IPS DF 6.9 (cell line): ENCODE measurements at regions not wholly inside any gene's neighbourhood (a gene's known extent, or its start where the extent isn't known, plus 50 kb on each side); places are given as distances from the start of the nearest gene placed in this dataset.

Experiments used
- DNase-seq: peaks from one replicate; pipeline ENCODE4 v3.0.0-alpha.2; 2013; ENCODE audit warnings: low read depth, low spot score
- H3K27ac ChIP-seq: one replicate; pipeline ENCODE4 v1.5.1; 2013; ENCODE audit warnings: low read length, control low read depth
- H3K27me3 ChIP-seq: 2 replicates; pipeline ENCODE4 v1.6.1; 2013; ENCODE audit warnings: mild to moderate bottlenecking, low read length; ENCODE audit not compliant: control insufficient read depth, insufficient read depth
- H3K36me3 ChIP-seq: 2 replicates; pipeline ENCODE4 v1.6.1; 2013; ENCODE audit warnings: low read length; ENCODE audit not compliant: control insufficient read depth, insufficient read depth
- H3K4me1 ChIP-seq: 2 replicates; pipeline ENCODE4 v1.6.1; 2013; ENCODE audit warnings: low read length; ENCODE audit not compliant: control insufficient read depth, insufficient read depth
- H3K4me3 ChIP-seq: 2 replicates; pipeline ENCODE4 v1.5.1; 2013; ENCODE audit warnings: mild to moderate bottlenecking, low read length
- H3K9me3 ChIP-seq: 2 replicates; pipeline ENCODE4 v1.6.1; 2013; ENCODE audit warnings: low read length, inconsistent platforms; ENCODE audit not compliant: control insufficient read depth, insufficient read depth
- WGBS: extraction: QIAGEN DNeasy Blood & Tissue Kit; methylation state at CpG from one replicate; pipeline ENCODE4 v1.1.7; 2013; ENCODE audit warnings: mixed read lengths, missing lambda C conversion rate; ENCODE audit not compliant: insufficient read length, insufficient coverage; 5-methylcytosine and 5-hydroxymethylcytosine counted together

DNA sequence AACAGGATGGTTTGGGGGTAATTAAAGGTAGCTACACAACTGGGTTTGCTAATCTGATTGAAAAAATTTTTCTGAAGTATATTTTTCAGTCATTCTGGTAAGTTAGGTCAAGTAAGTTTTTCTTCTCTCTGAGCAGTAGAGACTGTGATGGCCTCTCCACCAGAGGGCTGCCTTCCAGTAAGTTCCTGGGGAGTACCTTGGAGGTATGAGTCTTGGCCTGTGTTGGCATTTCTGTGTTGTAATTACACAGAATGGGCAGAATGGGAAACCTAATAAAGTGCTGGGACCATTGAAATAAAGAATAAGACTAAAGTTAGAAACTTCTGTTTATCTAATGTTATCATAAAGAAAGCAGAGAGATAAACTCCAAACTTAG lies 430.8 kb downstream of the ARHGEF28 start:
- DNase-seq: no peak
- Histone ChIP-seq H3K36me3 (no peaks in the 10 kb centered on the region), H3K9me3 (no peaks in the 10 kb centered on the region), H3K27ac (no peak overlapping the region), H3K27me3 (no peaks in the 10 kb centered on the region), H3K4me1 (no peaks in the 10 kb centered on the region), H3K4me3 (no peak overlapping the region)

DNA sequence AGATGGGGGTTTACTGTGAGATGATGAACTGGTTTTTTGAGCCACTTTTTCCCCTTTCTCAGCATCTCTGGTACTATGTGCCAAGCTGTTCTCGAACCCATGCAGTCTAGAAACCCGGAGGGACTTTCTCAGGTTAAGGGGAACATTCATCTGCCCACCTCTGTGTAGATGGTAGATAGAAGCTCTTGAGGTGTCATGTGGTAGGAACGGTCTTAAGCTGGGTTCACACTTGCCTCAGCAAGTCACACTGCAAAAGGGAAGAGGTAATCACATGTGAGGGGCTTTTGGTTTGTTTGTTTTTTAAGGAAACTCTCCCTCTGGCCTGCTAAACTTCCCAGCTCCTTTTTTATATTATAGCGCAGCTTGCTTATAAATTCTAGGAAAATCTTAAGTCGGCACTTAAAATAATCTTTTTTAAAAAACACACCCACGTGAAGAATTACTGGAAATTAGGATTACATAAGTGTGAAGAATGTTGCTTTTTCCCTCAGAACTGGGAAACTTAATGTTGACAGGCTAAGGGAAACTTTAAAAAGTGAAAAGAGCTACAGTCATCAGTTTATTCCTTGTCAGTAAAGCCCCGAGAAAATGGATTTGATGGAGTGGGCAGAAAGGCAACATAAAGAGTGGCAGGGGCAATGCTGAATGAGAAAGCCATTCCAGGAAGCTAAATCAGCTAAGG lies 430.3 kb downstream of the ARHGEF28 start:
- Histone ChIP-seq H3K36me3 (no peaks in the 10 kb centered on the region), H3K4me1 (no peaks in the 10 kb centered on the region), H3K9me3 (no peaks in the 10 kb centered on the region), H3K27me3 (no peaks in the 10 kb centered on the region), H3K4me3 (no peak overlapping the region), H3K27ac (no peak overlapping the region)
- no CpG with 5 or more reads among the region's 7 CpGs for WGBS
- DNase-seq: no peak

DNA sequence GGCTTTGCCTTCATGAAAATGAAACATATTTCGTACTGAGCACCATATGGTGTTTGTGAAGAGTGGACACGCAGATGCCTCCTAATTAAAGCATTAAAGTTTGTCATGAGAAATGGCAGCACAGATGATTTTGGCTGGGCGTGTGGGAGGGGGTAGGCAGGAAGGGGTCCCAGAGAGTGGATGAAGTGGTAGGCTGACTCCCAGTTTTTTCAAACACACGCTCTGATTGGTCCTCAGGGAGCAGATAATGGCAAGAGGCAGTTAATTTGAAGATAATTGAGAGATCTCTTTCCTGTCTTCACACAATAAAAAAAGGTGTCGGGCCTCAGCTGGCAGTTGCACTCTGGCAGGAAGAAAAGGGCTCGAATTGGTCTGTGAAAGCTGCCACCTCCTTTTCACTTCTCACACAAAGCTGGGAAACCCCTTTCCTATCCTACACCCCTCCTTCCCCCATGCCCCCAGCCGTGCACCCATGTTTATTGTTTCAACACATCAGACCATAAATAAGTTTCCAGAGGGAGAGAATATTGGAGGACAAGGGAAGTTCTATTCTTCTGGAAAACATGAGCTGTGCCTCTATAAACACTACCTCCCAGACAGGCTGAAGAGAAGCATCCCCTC lies 429.6 kb downstream of the ARHGEF28 start:
- Histone ChIP-seq H3K27me3 (no peaks in the 10 kb centered on the region), H3K36me3 (no peaks in the 10 kb centered on the region), H3K9me3 (no peaks in the 10 kb centered on the region), H3K4me1 (no peaks in the 10 kb centered on the region), H3K4me3 (no peak overlapping the region), H3K27ac (no peak overlapping the region)
- DNase-seq: no peak
- no CpG with 5 or more reads among the region's 7 CpGs for WGBS

DNA sequence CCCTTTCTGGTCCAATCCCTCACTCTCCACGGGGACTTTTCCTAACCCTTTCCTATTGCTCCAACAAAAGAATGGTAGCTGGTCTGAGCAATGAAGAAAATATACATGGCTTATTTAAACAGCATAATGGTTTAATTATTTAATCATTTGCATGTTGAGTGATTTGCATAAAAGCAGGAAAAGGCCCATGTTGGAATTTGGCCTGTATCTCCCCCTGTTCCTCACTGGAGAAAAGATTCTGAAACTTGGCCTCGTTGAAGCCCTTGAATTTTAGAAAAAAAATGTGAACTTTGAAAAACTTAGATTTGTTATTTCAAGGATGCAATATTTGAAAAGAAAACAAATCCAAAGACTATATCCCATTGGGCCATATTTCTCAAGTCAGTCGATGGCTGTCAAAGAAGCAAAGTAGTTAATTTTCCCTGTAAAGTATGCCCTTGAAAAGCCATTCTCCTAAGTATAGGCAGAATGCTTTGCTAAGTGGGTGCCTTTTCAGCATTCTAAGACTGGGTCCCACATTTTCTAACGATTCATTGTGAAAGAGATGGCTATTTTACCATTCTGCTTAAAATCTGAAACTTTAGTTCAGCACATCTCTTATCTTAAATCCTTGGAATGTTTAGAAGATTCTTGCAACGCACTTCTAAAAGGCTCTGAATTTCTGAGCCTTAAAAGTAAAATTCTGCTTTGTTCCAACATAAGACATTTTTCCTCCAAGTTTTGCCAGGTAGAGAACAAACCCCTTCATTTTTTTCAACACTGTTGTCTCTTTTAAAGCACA lies 428.8 kb downstream of the ARHGEF28 start:
- Histone ChIP-seq H3K27me3 (no peaks in the 10 kb centered on the region), H3K27ac (no peak overlapping the region), H3K4me1 (no peaks in the 10 kb centered on the region), H3K36me3 (no peaks in the 10 kb centered on the region), H3K9me3 (no peaks in the 10 kb centered on the region), H3K4me3 (no peak overlapping the region)
- WGBS: no CpG with 5 or more reads among the region's 5 CpGs
- DNase-seq: no peak

DNA sequence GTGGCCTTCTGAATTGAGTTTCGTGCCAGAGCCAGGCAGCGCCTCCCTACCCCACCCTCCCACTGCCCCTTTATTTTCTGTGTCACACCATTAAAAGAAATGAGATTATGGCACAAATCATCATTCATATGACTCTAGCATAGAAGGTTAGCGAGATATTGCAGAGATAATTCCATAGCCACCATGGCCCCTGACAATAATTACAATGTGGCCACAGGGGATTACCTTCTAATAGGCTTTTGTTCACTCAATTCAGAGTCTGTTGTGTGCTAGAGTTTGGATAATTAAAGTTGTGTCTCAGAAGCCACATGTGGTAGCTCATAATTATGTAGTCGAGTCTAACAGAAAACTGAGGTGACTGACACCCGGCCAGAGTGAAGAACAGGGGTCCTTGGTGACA lies 428.1 kb downstream of the ARHGEF28 start:
- no peaks in the 10 kb centered on the region for H3K9me3 ChIP-seq
- no peaks in the 10 kb centered on the region for H3K27me3 ChIP-seq
- H3K4me3 ChIP-seq: no peak overlapping the region
- H3K4me1 ChIP-seq: no peaks in the 10 kb centered on the region
- no CpG with 5 or more reads among the region's 5 CpGs for WGBS
- H3K27ac ChIP-seq: no peak overlapping the region
- no peak for DNase-seq
- H3K36me3 ChIP-seq: no peaks in the 10 kb centered on the region

DNA sequence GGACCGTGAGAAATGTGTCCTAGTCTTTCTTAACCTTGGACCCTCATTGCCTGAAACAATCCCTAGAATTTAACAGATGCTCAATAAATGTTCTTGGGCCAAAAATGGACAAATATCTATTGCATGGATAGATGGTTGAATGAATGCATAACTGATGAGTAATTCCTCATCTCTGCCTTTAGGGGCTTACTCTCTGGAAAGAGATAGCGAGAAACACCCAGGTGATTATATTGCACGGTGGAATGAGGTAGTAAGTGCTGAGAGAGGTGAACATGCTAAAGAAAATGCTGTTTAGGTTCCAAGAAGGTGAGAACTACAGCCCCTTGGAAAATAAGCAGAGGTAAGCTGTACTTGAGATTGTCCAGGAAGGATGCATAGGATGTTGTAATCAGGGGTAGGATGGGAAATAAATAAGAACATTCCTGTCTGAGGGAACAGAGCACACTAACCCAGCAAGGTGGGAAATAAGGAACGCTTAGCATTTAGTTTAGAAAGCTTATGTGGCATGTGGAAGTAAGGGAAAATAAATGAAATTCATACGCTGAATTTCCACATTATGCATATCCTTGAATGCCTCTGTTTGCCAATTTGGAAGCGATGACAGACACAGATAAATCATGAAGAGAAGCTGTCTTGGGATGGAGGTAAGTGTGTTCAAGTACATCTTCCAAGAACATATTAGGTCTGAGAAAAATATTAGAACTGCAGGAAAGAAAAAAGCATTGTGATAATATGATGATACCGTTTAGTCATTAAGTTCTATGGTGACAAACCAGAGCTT lies 426.6 kb downstream of the ARHGEF28 start:
- Histone ChIP-seq H3K27me3 (no peaks in the 10 kb centered on the region), H3K36me3 (no peaks in the 10 kb centered on the region), H3K27ac (no peak overlapping the region), H3K9me3 (no peaks in the 10 kb centered on the region), H3K4me3 (no peak overlapping the region), H3K4me1 (no peaks in the 10 kb centered on the region)
- WGBS: no CpG with 5 or more reads among the region's 7 CpGs
- no peak for DNase-seq

DNA sequence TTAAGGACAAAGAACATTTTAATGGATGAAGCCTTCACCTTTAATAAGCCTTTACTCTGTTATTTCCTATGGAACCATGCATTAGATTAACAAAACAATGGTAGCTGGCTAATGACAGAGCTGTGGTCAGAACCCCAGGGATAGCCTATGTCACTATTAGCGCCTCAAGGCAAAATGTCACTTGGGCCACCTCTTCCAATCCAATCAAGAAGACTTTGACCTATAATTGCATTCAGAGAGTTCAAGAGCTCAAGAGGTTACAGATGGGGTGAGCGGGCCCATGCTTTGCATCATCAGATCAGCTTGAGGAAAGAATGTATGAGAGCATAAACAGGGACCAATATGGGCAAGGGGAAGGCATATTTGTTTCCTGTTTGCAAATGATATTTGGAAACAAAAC lies 425.1 kb downstream of the ARHGEF28 start:
- Histone ChIP-seq H3K9me3 (no peaks in the 10 kb centered on the region), H3K4me3 (no peak overlapping the region), H3K27me3 (no peaks in the 10 kb centered on the region), H3K27ac (no peak overlapping the region), H3K4me1 (no peaks in the 10 kb centered on the region), H3K36me3 (no peaks in the 10 kb centered on the region)
- DNase-seq: no peak
- no CpG with 5 or more reads among the region's 2 CpGs for WGBS

DNA sequence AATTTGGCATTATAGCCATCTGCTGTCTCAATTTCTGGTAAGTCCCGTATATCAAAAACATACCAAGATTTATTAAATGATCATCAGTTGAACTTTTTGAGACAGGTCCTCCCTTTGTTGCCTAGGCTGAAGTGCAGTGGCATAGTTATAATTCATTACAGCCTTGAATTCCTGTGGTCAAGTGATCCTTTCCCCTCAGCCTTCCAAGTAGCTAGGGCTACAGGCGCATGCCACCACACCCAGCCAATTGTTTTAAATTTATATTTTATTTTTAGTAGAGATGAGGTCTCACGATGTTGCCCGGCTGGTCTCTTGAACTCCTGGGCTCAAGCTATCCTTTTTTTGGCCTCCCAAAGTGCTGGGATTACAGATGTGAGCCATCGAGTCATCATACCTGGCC lies 418.9 kb downstream of the ARHGEF28 start:
- H3K4me3 ChIP-seq: no peak overlapping the region
- WGBS: no CpG with 5 or more reads among the region's 5 CpGs

DNA sequence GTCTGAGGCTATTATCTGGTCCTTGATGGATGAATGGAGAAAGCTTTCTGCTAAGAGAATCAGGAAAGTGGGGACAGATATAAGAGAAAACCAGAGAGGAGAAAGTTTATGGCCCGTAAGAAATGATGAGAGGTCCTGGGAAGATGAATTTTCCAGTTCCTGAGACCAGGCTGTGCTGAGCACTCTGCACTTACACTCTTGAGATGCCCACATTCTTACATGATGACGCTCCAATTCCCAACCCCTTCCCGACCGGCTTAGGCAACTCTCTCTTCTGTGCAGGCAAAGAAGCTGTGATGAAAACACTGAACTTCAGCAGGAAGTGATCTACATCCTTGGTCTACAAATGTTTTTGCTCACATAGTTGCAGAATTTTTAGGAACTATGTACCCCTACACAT lies 417.0 kb downstream of the ARHGEF28 start:
- no peaks in the 10 kb centered on the region for H3K9me3 ChIP-seq
- H3K27ac ChIP-seq: no peak overlapping the region
- no peaks in the 10 kb centered on the region for H3K36me3 ChIP-seq
- H3K4me3 ChIP-seq: no peak overlapping the region
- no peaks in the 10 kb centered on the region for H3K27me3 ChIP-seq
- WGBS: no CpG with 5 or more reads among the region's 4 CpGs
- no peaks in the 10 kb centered on the region for H3K4me1 ChIP-seq
- DNase-seq: no peak

More for the DNA sequence above, 418.9 kb downstream of the ARHGEF28 start:
- Histone ChIP-seq H3K4me1 (no peaks in the 10 kb centered on the region), H3K9me3 (no peaks in the 10 kb centered on the region), H3K27me3 (no peaks in the 10 kb centered on the region), H3K27ac (no peak overlapping the region), H3K36me3 (no peaks in the 10 kb centered on the region)
- no peak for DNase-seq

DNA sequence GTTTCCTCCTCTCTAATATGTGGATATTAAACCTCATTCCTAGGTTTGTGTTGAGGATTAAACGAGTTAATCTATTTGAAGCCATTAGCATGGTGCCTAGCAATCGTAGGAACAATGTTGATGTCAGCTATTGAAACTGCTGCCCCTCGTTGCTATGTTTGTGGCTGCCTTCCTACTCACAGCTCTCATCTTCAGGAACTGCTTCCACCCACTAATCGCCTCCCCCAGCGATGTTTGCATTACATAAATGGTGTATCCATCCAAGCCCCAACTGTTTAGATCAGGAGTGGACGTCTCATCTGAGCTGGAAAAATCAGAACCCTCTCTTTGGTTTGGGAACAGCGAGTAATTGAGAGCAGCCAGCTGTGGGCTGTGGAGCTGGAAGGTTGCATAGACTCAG lies 416.6 kb downstream of the ARHGEF28 start:
- WGBS: no CpG with 5 or more reads among the region's 7 CpGs
- no peaks in the 10 kb centered on the region for H3K27me3 ChIP-seq
- no peak overlapping the region for H3K27ac ChIP-seq

More for the DNA sequence above, 416.6 kb downstream of the ARHGEF28 start:
- no peaks in the 10 kb centered on the region for H3K4me1 ChIP-seq
- H3K4me3 ChIP-seq: no peak overlapping the region
- no peaks in the 10 kb centered on the region for H3K36me3 ChIP-seq
- DNase-seq: no peak
- H3K9me3 ChIP-seq: no peaks in the 10 kb centered on the region
